Heart left ventricle (tissue), 13 donors: ENCODE measurements at regions not wholly inside any gene's neighbourhood (a gene's known extent, or its start where the extent isn't known, plus 50 kb on each side); places are given as distances from the start of the nearest gene placed in this dataset.

Source experiments
- CTCF ChIP-seq, 12 donors: fragments of 200-600 bp; sonication (generic) in 4 of 12; IDR thresholded peaks; one replicate each; pipeline versions ENCODE4 v1.5.0 to v1.8.0; 2018 to 2022; ENCODE audit warnings: antibody characterized with exemption in 12 of 12, mild to moderate bottlenecking in 5 of 12
- POLR2A ChIP-seq, 2 donors: fragments of 450-650 bp; IDR thresholded peaks; one replicate each; pipeline ENCODE4 v1.6.1; 2017; ENCODE audit warnings: antibody characterized with exemption in 2 of 2, mild to moderate bottlenecking in 2 of 2, moderate library complexity in 2 of 2
- donor health status: ischemic (EF 13 %, LVEDD 7.1; RV severe dilation, severe dysfunction).
- donor health status: DM: no; HTN: yes; CAD: no.
- donor health status: DM: no; HTN: no; CAD: no.
- donor health status: ischemic (EF 25% LVEDD 6.9; RV normal size, moderate dysfunction).
- donor health status: ischemic (EF 25% LVEDD 5.7; RV mildly dilated, moderate dysfunction).
- donor health status: ischemic (EF 35%, LVEDD 5.7; RV mildly dilated, moderate dysfunction).
- donor health status: nonischemic (EF 11% LVEDD 7.7; RV severe dilation, severe dysfunction).
- donor health status: DM: yes; HTN: yes; CAD: no.
- donor health status: PGD.
- donor health status: ischemic (EF 29% LVEDD 5.4; RV normal size, mild dysfunction).
- donor health status: nonischemic (EF 23%, LVEDD 6.1; RV moderate dilation, normal function).

- no peak for TF ChIP-seq POLR2A (IDR thresholded peaks at IDR 0.05)
- TF ChIP-seq CTCF (IDR thresholded peaks at IDR 0.05) = no peak
Measured at GRCh38 chrX:142576615-142577014, 371.5 kb upstream of the MAGEC2 start.
